Stimulated activated CD8-positive, alpha-beta memory T cell treated with anti-CD3 and anti-CD28 coated beads, Interleukin-4, amount 100 ng/mL, for 48 hours (primary cell): ENCODE measurements at regions not wholly inside any gene's neighbourhood (a gene's known extent, or its start where the extent isn't known, plus 50 kb on each side); places are given as distances from the start of the nearest gene placed in this dataset.
"Not testable (repeated sequence)": the region's sequence is repeated elsewhere in the genome, so short reads cannot be mapped to it uniquely, and the experiment has no call there.

Experiments used
- DNase-seq: peaks from one replicate; pipeline ENCODE4 v3.0.0-alpha.2; 2020

DNA sequence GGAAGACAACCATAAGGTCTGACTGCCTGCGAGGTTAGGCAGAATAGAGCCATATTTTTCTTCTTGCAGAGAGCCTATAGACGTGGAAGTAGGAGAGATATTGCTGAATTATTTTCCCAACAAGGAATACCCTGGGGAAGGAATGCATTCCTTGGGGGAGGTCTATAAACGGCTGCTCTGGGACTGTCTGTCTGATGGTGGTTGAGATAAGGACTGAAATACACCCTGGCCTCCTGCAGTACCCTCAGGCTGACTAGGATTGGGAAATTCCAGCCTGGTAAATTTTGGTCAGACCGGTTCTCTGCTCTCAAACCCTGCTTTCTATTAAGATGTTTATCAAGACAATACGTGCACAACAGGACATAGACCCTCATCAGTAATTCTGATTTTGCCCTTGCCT, 617.5 kb upstream of the GRIN3A start:
- DNase-seq: no peak

DNA sequence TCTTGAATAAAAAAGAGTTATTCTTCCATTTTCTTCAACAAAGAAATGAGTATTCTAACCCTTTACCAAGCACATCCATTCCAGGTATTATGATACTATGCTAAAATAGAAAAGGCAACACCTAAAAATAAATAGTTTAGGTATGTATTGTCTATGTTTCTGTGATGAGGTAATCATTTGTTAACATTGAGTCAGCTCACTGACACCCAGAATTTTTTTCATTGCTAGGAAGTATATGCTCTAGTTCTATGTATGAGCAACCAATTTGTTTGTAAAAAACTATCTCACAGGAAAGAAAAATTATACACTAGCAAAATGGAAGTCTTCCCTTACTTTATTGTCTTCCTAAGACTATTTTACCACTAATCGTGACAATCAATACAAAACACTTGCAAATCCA, 615.6 kb upstream of the GRIN3A start:
- DNase-seq: no peak

DNA sequence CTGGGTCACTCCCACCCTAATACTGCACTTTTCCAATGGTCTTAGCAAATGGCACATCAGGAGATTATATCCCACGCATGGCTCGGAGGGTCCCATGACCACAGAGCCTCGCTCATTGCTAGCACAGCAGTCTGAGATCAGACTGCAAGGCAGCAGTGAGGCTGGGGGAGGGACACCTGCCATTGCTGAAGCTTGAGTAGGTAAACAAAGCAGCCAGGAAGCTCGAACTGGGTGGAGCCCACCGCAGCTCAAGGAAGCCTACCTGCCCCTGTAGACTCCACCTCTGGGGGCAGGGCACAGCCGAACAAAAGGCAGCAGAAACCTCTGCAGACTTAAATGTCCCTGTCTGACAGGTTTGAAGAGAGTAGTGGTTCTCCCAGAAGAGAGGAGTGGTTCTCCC, 599.0 kb upstream of the GRIN3A start:
- DNase-seq: not testable (repeated sequence)

DNA sequence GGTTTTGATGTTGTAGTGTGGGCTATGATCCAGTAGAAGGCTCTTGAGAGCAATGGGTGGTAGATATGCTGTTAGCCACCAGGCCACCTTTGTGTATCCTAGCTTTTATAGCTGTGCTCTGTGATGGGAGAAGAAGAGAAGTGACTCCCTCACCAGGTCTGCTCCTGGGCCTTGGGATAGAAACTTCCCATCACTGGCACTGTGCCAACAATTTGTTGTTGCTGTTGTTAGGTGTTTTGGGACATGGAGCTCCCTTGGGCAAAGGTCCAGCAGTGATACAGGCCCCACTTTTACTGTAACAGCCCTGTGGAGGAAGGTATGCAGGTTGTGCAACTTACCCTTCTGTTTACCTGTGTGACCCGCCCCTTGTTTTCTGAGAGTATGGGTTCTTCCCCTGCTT, 570.9 kb upstream of the GRIN3A start:
- DNase-seq: no peak

DNA sequence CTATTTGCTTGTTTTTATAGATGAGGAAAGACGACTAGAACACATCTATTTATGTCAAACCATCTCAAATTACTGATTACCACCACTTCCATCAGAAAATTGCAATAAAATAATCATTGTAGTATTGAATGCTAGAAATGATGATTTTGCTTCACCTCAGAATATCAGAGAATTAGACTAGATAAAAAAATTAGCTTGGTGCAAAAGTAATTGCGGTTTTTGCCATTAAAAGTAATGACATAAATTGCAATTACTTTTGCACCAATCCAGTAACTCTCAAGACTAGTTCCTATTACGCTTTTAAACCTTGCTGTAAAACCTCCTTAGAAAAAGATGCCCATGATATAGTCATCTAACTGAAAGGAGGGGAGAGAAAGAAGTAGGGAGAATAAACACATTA, 556.7 kb upstream of the GRIN3A start:
- no peak for DNase-seq

DNA sequence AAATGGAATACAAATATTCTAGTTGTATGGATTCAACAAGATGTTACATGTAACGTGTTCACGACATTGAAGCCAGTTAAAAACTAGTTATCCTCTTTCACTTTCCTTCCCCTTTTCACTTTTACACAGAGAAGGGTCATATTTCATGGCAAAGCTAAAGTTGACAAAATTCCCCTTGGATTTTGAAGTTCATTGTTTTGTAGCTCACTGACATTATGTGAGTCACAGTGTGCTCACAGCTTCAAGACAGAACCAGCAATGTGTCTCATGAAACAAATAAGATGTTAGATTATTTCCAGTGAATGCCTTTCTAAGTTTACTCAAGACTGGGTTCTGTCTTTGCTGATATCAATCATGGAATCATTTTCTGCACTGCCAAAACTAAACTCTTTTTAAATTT, 535.5 kb upstream of the GRIN3A start:
- DNase-seq: no peak

DNA sequence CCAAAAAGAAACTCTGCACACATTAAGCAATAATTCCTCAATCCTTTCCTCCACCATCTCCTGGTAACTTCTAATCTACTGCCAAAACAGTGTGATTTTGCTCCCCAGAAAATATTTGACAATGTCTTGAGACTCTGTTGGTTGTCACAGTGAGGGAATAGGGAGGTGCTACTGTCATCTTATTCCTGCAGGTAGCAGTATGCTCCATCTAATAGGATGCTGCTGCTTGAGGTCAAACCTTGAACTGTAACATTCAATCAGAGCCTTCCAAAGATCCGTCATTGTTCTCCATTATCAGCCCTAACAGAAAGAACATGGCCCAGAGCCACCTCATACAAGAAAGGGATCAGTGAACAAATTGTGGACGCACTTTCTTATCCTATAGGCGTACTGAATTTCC, 514.7 kb upstream of the GRIN3A start:
- no peak for DNase-seq

DNA sequence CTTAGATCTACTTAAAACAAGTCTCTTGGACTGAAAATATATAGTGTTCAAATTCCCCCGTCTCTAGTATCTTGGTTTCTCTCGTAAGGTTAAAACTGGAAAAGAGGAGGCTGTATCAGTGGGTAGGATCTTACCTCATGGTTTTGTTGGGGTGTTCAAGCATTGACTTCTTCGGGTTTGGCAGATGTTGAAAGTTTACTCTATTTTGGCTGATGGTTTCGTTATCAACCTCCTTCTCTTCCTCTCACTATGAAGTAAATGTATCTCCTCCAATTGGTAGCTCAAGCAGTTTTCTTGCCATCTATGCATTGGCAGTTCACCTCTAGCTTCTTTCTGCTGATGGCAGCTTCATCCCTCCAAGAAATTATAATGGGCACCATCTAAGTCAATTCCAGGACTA, 506.5 kb upstream of the GRIN3A start:
- DNase-seq: no peak

DNA sequence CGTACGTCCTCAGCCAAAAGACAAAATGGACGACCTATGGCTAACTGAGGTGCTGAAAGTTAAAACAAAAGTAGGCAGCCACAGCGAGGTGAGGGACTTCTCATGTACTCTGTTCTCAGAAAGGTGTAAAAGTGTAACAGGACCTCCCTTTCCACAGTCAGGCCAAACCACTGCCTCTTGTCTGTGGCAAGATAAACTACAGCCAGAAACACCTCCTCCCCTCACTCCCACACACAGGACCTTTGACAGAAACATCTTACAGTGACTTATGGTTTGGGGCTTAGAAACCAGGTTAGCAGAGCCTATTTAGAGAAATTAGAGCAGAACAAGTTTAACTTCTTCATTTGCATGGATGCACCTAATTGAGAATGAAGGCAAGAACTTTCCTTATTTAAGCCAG, 499.1 kb upstream of the GRIN3A start:
- no peak for DNase-seq

DNA sequence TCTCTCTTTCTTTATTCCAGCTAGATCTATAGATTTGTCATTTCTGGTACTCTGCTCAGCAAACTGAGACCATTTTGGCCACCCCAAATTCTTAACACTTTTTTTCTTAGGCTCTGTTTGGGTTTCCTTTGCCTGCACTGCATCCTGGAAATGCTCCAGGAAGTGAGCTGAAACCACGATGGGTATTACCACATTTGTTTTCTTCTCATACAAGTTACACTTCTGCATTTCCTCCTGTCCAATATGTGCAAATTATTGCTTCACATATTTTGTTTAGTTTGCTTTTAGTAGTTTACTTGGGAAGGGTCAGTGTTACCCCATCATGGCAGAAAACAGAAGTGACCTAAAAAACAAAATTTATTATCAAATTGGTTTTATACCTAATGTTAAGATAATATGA, 498.6 kb upstream of the GRIN3A start:
- DNase-seq: no peak

DNA sequence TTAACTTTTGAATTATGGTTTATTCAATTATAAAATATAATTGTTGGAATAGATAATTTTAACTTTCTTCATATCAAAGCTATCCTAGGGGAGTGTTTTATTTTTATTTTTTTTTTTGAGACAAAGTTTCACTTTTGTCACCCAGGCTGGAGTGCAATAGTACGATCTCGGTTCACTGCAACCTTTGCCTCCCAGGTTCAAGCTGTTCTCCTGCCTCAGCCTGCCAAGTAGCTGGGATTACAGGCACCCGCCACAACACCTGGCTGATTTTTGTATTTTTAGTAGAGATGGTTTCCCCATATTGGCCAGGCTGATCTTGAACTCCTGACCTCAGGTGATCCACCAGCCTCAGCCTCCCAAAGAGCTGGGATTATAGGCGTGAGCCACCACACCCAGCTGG, 489.0 kb upstream of the GRIN3A start:
- not testable (repeated sequence) for DNase-seq

DNA sequence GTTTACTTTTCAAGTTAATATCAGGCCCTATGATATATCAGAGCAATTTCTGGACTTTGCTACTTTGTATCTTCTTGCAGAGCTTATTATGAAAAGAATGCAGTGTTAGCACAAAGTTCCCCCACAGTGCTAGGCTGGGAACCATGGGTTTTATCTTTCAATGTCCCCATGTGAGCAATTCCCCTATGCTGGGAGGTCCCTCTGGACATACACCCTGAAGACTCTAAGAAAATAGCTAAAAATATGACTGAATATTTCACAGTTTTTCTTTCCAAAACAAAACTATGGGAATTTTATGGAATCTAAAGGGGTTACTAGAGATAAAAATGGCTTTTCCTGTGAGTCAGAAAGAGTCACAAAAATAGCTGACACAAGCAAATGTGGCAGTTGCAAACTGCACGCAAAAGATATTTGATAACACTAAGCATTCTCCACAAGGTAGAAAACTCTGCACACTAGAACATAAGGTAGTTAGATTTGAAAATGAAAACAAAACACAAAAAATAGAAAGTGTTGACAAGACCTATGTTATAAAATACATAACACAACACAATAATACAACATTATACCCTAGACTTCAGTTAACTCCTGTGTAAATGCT, 487.5 kb upstream of the GRIN3A start:
- no peak for DNase-seq

DNA sequence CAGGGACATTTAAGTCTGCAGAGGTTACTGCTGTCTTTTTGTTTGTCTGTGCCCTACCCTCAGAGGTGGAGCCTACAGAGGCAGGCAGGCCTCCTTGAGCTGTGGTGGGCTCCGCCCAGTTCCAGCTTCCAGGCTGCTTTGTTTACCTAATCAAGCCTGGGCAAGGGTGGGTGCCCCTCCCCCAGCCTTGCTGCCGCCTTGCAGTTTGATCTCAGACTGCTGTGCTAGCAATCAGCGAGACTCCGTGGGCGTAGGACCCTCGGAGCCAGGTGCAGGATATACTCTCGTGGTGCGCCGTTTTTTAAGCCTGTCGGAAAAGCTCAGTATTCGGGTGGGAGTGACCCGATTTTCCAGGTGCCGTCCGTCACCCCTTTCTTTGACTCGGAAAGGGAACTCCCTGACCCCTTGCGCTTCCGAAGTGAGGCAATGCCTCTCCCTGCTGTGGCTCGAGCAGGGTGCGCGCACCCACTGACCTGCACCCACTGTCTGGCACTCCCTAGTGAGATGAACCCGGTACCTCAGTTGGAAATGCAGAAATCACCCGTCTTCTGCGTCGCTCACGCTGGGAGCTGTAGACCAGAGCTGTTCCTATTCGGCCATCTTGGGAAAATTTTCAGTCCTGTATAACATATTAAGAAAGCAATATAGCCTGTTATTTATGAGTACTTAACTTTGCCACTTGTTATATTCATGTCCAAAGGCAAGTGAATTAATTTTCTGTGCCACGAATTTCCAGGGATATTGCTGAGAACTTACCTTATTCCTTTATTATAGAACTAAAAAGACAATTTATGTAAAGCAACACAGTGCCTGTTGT, 485.1 kb upstream of the GRIN3A start:
- DNase-seq: not testable (repeated sequence)

DNA sequence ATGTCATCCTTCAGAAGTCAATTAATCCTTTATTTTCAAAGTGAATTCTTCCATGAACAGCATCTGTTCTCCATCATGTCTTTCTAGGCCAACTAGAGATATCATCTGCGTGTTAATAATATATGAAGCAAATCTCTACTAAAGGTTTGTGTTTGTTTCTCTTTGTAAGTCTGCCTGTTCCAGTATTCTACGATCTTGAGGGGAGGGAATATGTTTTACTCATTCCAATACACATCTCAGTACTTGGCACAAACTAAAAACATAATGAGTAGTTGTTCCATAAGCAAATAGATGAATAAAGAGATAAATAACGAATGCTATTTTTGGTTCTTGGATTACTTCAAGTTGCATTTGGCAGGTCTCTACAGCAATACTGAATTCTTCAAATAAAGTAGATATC, 470.7 kb upstream of the GRIN3A start:
- DNase-seq: no peak

DNA sequence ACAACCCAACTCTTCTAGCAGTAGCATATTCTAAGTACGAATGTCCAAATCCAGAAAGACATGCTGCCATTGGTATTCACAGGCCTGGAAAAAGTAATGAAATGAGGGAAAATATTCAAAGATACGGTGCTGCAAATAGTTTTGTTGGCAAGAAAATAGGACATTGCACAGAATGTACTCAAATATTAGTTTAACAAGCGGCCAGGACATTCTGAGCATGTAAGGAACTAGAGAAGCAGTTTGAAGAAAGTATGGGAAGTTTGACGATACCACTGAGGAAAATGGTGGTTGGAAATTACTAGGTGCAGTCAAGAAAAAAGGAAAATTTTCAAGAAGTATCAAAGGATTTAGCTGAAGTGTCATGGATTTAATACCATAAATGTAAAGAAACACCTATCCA, 468.0 kb upstream of the GRIN3A start:
- no peak for DNase-seq

DNA sequence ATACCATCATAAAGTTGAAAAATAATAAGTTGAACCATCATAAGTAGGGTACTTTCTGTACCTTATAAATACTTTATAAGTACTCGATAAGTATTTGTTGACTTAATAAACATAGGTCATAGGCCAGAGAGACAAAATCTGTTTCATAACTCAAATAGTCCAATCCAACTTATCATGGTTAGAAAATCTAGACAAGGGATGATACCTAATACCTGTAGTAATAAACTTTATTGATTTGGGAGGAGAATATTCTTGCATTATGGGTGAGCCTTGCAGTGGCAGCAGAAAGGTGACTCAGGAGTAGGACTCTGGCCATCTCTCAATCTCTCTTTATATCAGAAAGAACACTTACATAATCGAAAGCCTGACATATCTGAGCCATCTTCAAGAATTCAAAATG, 466.8 kb upstream of the GRIN3A start:
- DNase-seq: no peak

DNA sequence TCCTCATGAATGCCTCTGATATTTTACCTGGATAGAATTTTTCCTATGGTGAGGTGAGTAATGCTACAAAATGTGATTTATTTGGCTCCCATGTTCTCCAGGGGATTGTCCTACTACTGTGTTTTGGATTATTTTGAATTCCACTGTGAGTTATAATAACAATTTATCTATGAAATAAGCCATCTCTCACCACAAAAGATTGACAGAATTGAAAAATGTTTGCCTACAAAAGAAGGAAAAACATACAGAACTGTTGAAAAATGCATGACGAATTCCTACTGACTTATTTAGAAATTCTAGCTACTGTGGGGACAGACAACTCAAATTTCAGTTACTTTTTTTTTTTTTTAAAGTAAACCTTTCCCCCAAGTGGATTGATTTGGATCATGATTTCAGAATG, 463.7 kb upstream of the GRIN3A start:
- DNase-seq: no peak

DNA sequence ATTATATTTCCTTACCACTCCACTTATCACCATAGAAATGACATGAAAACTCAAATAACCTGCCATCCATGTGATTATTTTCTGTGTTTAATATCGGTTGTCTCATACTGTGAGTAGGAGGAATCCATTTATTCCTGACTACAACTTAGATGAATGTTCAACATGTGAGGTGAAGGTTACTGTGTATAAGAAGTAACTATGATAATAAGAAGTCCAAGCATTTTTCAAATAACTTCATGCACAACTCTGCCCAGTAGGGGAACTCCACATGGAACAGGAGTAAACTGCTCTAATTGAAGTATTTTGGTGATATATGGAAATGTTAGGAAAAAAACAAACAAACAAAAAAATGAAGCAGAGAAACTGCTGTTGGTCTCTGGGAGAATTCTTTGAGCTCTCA, 447.5 kb upstream of the GRIN3A start:
- no peak for DNase-seq

DNA sequence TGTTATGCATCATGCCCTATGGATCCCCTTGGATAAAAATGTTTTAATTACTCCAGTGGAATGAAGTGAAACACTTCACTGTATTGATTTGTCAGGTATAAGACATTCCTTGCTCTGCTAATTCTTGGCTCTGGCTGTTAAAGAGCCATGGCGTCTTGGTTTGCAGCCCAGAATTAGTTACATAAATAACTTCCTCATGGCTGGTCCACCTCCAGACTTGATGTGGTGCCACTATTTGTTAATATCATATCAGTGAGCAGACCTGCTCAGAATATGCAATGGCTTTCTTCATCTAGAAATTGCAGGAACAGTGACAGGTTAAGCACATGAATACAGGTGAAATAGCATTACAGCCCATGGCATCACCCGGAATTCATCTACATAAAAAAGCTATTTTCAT, 446.9 kb upstream of the GRIN3A start:
- no peak for DNase-seq

DNA sequence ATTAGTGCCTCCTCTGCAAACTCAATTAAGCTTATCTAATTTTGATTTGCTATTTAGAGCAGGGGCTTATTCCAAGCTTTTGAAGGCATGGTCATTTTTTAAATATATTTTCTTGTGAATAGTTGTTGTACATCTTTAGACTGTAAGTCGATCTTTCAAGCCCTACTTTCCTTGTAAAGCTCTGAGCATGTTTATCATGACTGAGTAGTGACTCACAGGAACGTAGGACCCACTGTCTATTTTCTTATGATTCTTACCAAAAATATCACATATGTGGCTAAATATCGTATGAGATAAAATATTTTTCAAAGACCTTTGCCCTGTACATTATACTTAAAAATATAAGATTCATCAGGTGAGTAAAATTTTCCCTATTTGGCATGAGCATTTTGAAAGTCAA, 440.4 kb upstream of the GRIN3A start:
- no peak for DNase-seq

DNA sequence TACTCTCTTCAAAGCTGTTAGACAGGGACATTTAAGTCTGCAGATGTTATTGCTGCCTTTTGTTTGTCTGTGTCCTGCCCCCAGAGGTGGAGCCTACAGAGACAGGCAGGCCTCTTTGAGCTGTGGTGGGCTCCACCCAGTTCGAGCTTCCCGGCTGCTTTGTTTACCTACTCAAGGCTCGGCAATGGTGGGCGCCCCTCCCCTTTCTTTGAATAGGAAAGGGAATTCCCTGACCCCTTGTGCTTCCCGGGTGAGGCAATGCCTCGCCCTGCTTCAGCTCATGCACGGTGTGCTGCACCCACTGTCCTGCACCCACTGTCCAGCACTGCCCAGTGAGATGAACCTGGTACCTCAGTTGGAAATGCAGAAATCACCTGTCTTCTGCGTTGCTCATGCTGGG, 435.8 kb upstream of the GRIN3A start:
- DNase-seq: not testable (repeated sequence)

DNA sequence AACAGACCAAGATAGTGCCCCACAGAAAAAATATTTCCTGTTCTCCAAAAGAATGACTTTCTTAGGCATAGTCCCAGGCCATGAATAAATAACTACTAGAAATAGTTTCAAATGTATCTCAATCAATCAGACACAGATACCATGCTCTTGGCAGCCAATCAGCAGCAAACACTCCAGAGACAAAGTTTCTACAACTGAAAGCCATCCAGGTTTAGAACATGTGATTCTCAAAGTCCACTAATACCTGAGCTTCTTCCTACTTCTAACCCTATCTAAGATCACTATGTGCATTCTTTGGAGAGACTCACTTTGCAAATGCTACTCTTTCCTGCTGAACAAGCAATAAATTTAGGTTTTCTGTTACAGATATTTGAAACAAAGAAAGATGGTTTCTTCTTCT, 425.8 kb upstream of the GRIN3A start:
- no peak for DNase-seq

DNA sequence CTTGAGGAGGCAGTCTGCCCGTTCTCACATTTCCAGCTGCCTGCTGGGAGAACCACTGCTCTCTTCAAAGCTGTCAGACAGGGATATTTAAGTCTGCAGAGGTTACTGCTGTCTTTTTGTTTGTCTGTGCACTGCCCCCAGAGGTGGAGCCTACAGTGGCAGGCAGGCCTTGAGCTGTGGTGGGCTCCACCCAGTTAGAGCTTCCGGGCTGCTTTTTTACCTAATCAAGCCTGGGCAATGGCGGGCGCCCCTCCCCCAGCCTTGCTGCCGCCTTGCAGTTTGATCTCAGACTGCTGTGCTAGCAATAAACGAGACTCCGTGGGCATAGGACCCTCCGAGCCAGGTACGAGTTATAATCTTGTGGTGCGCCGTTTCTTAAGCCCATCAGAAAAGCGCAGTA, 414.6 kb upstream of the GRIN3A start:
- DNase-seq: not testable (repeated sequence)

DNA sequence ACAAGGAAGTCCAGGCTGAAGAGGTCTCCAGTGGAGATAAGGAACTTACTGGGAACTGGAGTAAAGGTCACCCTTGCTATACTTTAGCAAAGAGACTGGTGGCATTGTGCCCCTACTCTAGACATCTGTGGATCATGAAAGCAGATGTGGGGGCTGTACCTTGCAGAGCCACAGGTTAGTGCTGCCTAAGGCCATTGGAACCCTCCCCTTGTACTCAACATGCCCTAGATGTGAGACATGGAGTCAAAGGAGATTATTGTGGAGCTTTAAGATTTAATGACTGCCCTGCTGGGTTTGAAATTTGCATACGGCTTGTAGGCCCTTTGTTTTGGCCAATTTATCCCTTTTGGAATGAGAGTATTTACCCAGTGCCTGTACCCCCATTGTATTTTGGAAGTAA, 397.3 kb upstream of the GRIN3A start:
- no peak for DNase-seq

DNA sequence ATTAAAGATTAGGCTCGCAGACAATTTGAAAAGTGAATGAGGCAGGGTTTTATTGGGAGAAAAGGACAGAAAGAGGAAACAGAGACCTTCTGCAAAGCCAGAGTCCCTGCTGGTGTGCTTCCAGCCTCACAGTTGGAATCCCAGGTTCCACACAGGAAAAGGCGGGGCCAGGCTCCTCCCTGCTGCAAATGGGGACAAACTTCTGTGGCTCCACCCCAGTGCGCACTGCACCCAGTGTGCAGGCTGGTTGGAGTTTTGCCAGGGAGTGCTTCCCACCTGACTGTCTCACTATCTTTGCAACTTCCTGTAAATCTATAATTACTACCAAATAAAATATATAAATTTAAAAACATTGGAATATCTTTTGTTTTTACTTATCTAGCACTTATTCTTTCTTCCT, 386.0 kb upstream of the GRIN3A start:
- DNase-seq: no peak
